GM18508 (cell line): ENCODE measurements at regions not wholly inside any gene's neighbourhood (a gene's known extent, or its start where the extent isn't known, plus 50 kb on each side); places are given as distances from the start of the nearest gene placed in this dataset.

Experiments used
- ATAC-seq: cut with Tn5 transposase; IDR thresholded peaks from one replicate; pipeline ENCODE4 v1.9.1; 2021; ENCODE audit warnings: moderate number of reproducible peaks; ENCODE audit not compliant: insufficient read depth, unreplicated experiment

DNA sequence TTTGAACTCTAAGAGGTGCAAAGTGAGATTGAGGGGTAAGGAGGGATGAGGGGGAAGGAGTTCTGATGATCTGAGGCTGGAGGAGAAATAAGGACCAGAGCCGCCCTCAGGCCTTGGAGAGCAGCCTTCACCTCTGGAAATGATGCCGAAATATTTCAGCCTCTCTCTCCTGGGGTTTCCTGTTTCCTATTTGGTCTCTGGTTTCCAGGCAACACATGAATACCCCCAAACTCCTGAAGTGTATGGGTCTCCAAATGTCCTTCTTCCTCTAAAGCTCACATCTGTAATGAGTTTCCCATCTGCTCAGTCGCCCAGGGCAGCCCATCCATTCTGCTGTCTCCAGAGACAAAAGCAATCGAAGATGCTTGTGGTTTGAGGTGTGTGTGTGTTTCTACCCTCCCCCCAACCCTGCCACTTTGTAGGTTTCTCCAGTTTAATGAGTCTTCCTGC lies 52.0 kb upstream of the FAM20B start:
- ATAC-seq = peak; percentile 31
